ENCODE measurements at regions not wholly inside any gene's neighbourhood (a gene's known extent, or its start where the extent isn't known, plus 50 kb on each side); places are given as distances from the start of the nearest gene placed in this dataset.

DNA sequence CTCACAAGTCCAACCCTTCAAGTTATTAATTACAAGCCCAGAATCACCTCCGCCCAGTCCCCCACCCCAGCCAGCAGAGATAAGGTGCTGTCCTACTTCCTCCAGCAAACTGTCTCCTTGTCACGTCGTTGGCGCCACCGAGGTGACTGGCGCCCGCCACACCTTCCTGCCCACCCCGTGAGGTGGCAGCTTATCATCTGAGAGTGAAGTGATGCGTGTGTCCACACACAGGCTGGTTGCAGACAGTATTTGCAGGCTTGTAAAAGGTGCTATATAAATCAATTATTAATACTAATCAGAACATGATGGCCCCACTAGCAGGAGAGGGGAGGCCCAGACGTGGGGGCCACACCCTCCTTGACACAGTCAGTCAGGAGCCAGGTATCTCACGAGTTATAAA is 786.6 kb upstream of the TBX3 start:
- no peak for TF ChIP-seq GATA1 (IDR thresholded peaks at IDR 0.05; ENCODE audit: low read depth, low read length)
- no peak for TF ChIP-seq POLR2A (IDR thresholded peaks at IDR 0.05; ENCODE audit: low read length)
- DNase-seq: no peak

DNA sequence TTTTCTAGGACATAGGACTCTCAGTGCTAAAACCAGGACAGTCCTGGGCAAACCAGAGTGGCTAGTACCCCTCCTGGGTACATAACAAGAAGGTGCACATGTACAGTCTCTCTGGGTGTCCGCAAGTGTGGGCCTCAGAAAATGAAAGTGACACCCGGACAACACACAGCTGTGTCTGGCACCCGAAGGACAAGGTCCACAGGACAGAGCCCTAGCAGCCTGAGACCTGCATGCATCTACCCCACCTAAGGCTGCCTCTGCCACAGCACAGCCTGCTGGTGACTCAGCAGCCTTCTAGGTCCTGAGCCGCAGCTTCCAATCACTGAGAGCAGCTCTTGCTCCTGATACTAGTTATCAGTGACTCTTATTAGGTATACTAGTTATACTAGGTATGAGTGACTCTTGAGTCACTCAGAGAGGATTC is 784.1 kb upstream of the TBX3 start:
- no peak for TF ChIP-seq GATA1 (IDR thresholded peaks at IDR 0.05; ENCODE audit: low read depth, low read length)
- no peak for TF ChIP-seq POLR2A (IDR thresholded peaks at IDR 0.05; ENCODE audit: low read length)
- no peak for DNase-seq

DNA sequence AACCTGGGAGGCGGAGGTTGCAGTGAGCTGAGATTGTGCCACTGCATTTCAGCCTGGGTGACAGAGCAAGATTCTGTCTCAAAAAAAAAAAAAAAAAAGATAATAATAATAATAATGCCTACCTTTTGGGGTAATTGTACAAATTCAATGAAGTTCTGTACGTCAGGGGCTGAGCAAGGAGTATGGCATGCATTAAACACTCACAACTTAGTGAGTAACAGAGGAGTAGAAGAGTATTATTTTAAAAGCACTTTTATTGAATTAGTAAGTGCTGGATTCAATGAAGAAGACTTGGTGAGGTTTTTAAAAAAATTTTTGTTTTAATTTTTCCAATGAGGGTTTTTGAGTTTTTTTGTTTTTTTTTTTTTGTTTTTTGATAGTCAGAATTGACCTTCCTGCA is 783.6 kb upstream of the TBX3 start:
- no peak for DNase-seq
- no peak for TF ChIP-seq GATA1 (IDR thresholded peaks at IDR 0.05; ENCODE audit: low read depth, low read length)
- no peak for TF ChIP-seq POLR2A (IDR thresholded peaks at IDR 0.05; ENCODE audit: low read length)

DNA sequence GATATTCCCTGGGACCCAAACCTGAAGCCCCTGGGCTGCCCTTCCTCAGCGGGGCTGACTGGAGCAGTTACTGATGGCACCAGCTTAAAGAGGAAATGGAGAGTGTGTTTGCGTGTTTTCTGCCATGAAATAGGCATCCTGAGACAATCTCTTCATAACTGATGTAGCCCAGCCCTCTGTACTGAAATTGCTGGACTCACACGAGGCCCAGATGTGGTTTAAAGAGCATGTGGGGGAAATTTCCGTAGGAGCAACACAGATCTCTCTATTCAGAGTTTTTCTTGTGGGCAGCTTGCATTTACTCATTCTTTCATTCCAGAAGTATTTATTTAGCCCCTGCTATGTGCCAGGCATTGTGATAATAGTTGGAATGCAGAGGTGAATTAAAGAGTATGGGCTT is 782.1 kb upstream of the TBX3 start:
- DNase-seq: no peak
- no peak for TF ChIP-seq GATA1 (IDR thresholded peaks at IDR 0.05; ENCODE audit: low read depth, low read length)
- TF ChIP-seq POLR2A (IDR thresholded peaks at IDR 0.05; ENCODE audit: low read length): no peak

DNA sequence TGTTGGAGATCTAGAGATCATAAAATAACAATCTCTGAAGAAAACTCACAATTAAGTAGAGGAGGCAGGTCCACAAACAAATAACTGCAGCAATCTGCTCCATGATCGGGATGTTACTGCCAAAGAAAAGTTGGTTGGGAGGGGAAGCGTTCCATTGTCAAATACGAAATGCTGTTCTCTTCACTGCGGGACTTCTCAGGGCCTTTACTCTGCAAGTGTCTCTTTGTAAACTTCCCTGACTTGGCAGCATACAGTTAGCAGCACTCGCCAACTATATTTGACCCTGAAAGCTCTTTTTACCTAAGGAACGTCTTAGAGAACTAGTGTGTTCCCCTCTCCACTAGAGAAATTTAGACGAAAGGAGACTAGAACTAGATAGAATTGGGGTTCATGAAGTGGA is 780.7 kb upstream of the TBX3 start:
- TF ChIP-seq POLR2A (IDR thresholded peaks at IDR 0.05; ENCODE audit: low read length): no peak
- no peak for TF ChIP-seq GATA1 (IDR thresholded peaks at IDR 0.05; ENCODE audit: low read depth, low read length)
- DNase-seq: no peak

DNA sequence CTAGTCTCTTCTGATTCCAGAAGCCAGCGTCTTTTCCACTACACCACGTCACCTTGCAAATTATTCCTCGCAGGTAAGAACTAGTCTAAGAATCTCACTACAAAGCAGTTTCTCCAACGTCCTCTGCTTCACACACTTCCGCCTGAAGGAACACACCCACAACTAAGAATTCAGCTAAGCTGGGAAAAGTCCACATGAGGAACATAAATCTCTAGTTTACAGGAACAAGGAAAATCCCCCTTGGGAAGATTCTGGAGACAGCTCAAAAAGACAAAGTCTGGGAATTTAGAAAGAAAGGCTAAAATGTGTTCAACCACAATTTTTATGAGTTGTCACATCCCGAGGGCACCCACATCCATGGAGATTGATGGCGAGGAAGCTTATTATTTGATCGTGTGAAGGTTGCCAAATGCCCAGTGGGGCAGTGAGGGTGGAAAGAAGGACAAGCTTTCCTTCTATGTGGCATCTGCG is 780.2 kb upstream of the TBX3 start:
- TF ChIP-seq GATA1 (IDR thresholded peaks at IDR 0.05; ENCODE audit: low read depth, low read length) (no peak), POLR2A (IDR thresholded peaks at IDR 0.05; ENCODE audit: low read length) (no peak)
- DNase-seq: no peak

DNA sequence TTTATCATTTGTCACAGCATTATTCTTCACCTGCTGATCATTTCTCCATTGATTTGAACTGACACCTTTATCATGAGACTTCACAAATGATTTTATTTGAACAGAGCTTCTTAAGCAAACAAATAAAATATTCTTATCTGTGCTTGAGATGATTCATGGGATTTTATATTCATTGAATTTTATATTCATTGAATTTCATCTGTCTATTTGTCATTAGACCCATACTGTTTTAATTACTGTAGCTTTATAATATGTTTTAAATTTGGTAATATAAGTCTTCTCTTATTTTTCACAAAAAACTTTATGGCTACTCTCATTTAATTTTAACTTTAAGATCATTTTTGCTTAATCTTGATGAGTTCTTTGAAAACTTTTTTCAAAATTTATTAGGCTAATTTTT is 777.4 kb upstream of the TBX3 start:
- TF ChIP-seq POLR2A (IDR thresholded peaks at IDR 0.05; ENCODE audit: low read length) (no peak), GATA1 (IDR thresholded peaks at IDR 0.05; ENCODE audit: low read depth, low read length) (no peak)

DNA sequence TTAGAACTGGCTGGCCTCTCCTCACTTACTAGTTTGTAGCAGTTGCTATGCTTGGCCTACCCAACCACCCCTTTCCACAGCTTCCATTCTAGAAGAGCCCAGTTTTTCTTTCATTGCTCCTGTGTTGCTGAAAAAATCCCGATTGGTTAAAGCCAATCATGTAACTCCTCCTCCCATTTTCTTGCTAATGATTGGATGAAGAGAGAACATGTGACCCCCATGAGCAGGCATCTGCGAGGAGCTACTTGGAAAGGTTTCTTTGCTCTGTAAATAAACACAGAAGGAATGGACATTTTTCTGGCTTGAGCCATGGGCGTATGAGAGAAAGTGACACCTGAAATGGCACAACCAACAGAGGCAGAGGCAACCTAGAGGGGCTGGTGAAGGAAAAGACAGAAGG is 773.8 kb upstream of the TBX3 start:
- TF ChIP-seq GATA1 (IDR thresholded peaks at IDR 0.05; ENCODE audit: low read depth, low read length) (no peak), POLR2A (IDR thresholded peaks at IDR 0.05; ENCODE audit: low read length) (no peak)
- DNase-seq: no peak

More for the DNA sequence above, 777.4 kb upstream of the TBX3 start:
- DNase-seq: no peak

DNA sequence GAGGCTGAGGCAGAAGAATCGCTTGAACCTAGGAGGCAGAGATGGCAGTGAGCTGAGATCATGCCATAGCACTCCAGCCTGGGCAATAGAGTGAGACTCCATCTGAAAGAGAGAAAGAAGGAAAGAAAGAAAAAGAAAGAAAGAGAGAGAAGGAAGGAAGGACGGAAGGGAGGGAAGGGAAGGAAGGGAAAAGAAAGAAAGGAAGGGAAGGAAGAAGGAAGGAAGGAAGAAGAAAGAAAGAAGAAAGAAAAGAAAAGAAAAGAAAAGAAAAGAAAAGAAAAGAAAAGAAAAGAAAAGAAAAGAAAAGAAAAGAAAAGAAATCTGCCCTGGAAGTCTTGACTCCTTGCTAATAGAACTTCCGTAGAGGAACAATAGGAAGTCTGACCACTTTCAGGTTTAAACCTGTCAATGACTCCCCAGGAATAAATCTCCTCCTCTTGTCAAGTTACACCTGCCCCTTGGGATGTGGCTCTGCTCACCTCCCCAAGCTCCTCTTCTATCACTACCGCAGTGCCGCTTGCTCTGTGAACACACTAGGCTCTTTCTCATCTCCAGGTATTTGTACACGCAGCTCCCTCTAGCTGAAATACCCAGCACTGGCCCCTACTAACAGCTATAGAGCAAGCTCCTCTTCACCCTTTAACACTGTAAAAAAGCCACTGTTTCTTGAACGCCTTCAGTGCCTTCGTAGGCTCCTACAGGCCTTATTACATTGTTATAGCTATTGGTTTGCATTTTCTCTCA is 773.1 kb upstream of the TBX3 start:
- DNase-seq: no peak
- TF ChIP-seq POLR2A (IDR thresholded peaks at IDR 0.05; ENCODE audit: low read length) (no peak), GATA1 (IDR thresholded peaks at IDR 0.05; ENCODE audit: low read depth, low read length) (no peak)

DNA sequence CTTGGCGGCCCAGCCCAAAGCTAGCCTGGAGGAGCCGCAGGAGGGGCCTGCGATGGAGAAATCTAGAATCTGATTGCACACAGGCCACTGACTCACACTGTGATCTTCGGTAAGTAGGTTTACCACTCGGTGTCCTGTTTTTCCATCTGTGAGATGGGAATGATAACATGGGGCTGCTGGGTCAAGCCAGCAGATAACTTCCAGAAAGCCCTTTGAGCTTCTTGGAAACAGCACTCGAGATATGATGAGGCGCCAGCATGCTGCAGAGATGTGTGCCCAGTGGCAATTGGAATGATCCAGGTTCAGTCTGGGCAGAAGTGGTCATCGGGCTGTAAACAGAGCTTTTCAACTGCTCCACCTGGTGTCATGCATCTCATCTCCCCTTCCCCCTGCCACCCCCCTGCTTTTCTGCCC is 771.3 kb upstream of the TBX3 start:
- no peak for DNase-seq
- TF ChIP-seq POLR2A (IDR thresholded peaks at IDR 0.05; ENCODE audit: low read length): no peak
- no peak for TF ChIP-seq GATA1 (IDR thresholded peaks at IDR 0.05; ENCODE audit: low read depth, low read length)

DNA sequence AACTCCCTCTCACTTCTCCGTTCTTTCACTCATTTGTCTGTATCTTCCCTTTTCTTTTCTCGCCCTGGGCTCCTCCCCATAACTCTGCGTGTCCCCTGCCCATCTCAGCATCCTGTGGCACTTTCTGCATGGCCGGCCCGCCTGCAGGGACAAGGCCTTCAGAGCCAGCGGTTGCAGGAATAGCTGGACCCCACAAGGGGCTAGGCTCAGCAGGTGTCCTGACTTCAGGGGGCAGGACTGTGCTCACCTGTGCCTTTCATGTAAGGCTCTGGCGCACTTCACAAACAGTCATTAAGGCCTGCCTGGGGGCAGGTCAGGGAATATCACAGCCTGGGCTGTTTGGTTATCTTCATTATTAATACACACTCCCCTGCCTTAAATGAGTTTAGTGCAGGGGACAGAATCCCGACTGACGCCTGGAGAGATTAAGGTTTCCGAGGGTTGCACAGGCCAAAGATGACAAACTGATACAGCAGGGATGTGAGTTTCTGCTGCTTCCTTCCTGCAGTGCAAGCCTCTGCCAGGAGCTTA is 768.8 kb upstream of the TBX3 start:
- no peak for DNase-seq
- TF ChIP-seq GATA1 (IDR thresholded peaks at IDR 0.05; ENCODE audit: low read depth, low read length): no peak
- TF ChIP-seq POLR2A (IDR thresholded peaks at IDR 0.05; ENCODE audit: low read length): no peak

DNA sequence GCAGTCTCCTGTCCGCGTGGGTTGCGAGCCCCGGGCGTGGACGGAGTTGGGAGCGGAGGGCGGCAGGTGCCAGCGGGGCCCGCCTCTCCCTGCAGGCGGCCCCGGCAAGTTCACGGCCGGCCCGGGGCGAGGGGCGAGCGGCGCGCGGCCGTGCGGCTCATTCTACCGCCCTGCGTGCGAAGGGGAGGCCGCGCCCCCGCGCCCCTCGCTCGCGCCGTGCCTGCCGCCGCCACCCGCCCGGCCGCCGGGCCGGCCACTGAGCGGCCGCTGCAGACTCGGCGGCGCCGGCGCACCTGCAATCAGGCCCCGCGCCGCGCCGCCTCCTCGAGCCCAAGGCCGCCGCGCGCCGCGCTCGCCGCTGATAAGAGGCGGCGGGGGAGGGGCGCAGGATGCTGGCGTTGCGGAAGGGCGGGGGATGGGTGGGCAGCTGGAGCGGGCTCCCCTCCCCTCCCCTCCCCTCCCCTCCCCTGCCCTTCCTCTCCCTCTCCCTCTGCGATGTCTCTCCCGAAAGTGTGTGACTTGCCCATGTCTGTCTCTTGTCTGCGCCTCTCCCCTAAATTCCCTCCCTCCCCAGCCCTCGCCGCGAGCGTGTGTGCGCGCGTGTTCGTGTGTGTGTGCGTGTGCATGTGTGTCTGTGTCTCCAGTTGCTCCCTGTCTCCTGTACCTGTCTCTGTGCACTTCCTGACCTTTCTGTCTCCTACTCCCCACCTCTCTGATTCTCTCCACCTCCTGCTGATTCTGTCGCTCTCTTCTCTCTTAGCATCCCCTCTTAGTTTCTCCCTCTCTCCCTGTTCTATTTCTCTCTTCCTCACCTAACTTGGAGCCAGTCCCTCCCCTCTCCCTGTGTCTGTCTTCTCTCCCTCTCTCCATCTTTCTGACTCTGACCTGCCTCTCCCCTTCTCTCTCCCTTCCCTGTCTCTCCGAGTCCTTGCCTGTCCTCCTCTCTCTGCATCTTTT is 768.1 kb upstream of the TBX3 start:
- DNase-seq: no peak
- TF ChIP-seq GATA1 (IDR thresholded peaks at IDR 0.05; ENCODE audit: low read depth, low read length) (no peak), POLR2A (IDR thresholded peaks at IDR 0.05; ENCODE audit: low read length) (no peak)

DNA sequence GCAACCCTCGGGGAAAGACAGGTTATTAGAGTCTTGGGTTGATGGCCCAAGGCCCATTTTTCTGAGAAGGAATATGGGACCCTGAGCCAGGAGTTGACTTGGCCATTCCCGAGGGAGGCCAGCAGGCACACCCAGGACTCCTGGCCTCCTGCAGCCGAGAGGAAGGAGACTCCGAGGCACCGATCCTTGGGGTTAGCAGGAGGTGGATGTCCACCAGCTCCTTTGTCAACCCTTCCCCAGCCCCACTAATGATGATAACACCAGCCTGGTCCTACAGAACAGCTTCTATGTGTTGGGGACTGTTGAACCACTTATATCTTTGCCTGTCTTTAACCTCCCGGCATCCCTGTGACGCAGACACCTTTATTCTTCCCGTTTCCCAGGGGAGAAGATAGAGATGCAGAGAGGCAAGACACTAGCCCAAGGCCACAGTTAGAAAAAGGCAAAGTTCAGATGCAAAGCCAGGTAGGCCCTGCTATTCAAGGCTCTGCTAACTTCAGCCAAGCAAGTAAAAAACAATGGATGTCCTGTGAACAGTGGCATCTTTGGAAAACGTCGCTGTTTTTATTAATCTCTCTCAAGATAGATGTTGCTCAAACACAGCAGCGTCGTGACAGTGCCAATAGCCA is 767.3 kb upstream of the TBX3 start:
- no peak for DNase-seq
- TF ChIP-seq GATA1 (IDR thresholded peaks at IDR 0.05; ENCODE audit: low read depth, low read length) (no peak), POLR2A (IDR thresholded peaks at IDR 0.05; ENCODE audit: low read length) (no peak)

DNA sequence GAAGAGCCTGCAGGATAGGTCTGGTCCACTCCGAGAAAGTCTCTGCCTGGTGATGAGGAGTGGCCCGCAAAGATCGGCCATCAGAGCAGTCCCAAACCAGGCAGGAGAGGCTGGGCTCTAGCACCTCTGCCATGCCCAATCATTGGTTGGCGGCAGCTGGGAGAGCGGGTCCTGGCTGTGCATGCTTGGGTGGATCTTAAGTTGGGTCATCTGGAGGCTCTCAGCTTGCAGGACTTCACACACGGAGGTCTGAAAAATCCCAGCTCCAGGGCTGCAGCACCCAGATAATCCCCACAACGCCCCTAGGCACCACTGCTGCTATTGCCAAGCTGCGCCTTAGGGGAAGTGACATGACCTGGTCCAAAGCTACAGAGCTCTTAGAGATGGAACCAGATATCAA is 766.7 kb upstream of the TBX3 start:
- no peak for DNase-seq

More for the DNA sequence above, 766.7 kb upstream of the TBX3 start:
- TF ChIP-seq POLR2A (IDR thresholded peaks at IDR 0.05; ENCODE audit: low read length) (no peak), GATA1 (IDR thresholded peaks at IDR 0.05; ENCODE audit: low read depth, low read length) (no peak)

Data from erythroblast (primary cell).